Activated B cell treated with CpG ODN at 0.5 μM for 24 hours (primary cell): ENCODE measurements at regions not wholly inside any gene's neighbourhood (a gene's known extent, or its start where the extent isn't known, plus 50 kb on each side); places are given as distances from the start of the nearest gene placed in this dataset.

ENCODE experiments used
- ATAC-seq: fragments of 200-7000 bp; cut with Tn5 transposase; one replicate; pipeline ENCODE4 v1.10.0; 2021; ENCODE audit warnings: low read depth, mild to moderate bottlenecking, moderate library complexity
- CTCF ChIA-PET: fragments of 350-600 bp; sonication (Branson Sonifier 250); formaldehyde crosslinking; loops from one replicate; lab custom pipeline; 2021; ENCODE audit warnings: antibody characterized with exemption; lab: Charles Lee
- POLR2A ChIA-PET: fragments of 350-600 bp; sonication (Branson Sonifier 250); formaldehyde crosslinking; loops from one replicate; lab custom pipeline; 2021; ENCODE audit warnings: antibody characterized with exemption; lab: Charles Lee
- DNase-seq: peaks from one replicate; pipeline ENCODE4 v3.0.0; 2022
- H3K27ac Mint-ChIP-seq: one replicate; pipeline ENCODE4 v1.8.0; 2020; ENCODE audit warnings: mixed read lengths
- H3K27me3 Mint-ChIP-seq: one replicate; pipeline ENCODE4 v1.8.0; 2021; ENCODE audit warnings: mixed read lengths
- H3K36me3 Mint-ChIP-seq: one replicate; pipeline ENCODE4 v1.8.0; 2021; ENCODE audit warnings: low read depth, mixed read lengths
- H3K4me1 Mint-ChIP-seq: one replicate; pipeline ENCODE4 v1.8.0; 2021; ENCODE audit warnings: mixed read lengths
- H3K4me3 Mint-ChIP-seq: one replicate; pipeline ENCODE4 v1.8.0; 2020; ENCODE audit warnings: mild to moderate bottlenecking, mixed read lengths
- H3K9me3 Mint-ChIP-seq: one replicate; pipeline ENCODE4 v1.8.0; 2020; ENCODE audit warnings: mixed read lengths
- intact Hi-C: fragments of 100-400 bp; cut with micrococcal nuclease; formaldehyde crosslinking; loops from one replicate; pipeline ENCODE4 v1.15.1; 2024
- TF ChIP-seq, protein P1 (sequence below): fragments of 200-600 bp; IDR thresholded peaks from one replicate; pipeline ENCODE4 v1.8.0; 2022; ENCODE audit warnings: antibody characterized with exemption, mild to moderate bottlenecking

DNA sequence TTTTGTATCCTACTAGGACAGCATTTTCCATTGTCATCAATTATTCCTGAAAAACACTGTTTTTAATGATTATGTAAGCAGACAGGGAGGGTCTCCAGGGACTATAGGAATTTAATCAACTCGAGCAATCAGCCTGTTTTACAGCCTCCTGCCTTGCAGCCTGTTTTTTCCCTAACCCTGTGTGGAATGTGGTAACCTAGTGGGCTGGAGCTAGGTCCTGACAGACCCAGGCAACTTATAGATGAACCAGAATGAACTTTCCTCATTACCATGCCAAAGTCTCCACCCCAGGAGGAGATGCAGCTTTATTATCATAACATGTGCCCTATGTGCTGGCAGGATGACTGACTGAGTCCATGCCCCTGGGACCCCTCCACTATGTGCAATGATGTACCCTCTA is 375.1 kb downstream of the BMP4 start:
- intact Hi-C loops: no loop called here
- POLR2A ChIA-PET: interaction anchor here (0.7 kb wide), 1 partner anchor 54 kb away, joined by 3 read pairs; no protein-coding TSS in a partner anchor
- TF ChIP-seq, protein P1, sequence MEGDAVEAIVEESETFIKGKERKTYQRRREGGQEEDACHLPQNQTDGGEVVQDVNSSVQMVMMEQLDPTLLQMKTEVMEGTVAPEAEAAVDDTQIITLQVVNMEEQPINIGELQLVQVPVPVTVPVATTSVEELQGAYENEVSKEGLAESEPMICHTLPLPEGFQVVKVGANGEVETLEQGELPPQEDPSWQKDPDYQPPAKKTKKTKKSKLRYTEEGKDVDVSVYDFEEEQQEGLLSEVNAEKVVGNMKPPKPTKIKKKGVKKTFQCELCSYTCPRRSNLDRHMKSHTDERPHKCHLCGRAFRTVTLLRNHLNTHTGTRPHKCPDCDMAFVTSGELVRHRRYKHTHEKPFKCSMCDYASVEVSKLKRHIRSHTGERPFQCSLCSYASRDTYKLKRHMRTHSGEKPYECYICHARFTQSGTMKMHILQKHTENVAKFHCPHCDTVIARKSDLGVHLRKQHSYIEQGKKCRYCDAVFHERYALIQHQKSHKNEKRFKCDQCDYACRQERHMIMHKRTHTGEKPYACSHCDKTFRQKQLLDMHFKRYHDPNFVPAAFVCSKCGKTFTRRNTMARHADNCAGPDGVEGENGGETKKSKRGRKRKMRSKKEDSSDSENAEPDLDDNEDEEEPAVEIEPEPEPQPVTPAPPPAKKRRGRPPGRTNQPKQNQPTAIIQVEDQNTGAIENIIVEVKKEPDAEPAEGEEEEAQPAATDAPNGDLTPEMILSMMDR: no peak
- Mint-ChIP-seq H3K27ac (no peak overlapping the region), H3K4me3 (no peak overlapping the region), H3K4me1 (no peaks in the 10 kb centered on the region), H3K27me3 (peaks cover 5% of the 10 kb centered on the region), H3K36me3 (no peaks in the 10 kb centered on the region), H3K9me3 (no peaks in the 10 kb centered on the region)
- no peak for ATAC-seq
- CTCF ChIA-PET: no interaction called here
- no peak for DNase-seq

DNA sequence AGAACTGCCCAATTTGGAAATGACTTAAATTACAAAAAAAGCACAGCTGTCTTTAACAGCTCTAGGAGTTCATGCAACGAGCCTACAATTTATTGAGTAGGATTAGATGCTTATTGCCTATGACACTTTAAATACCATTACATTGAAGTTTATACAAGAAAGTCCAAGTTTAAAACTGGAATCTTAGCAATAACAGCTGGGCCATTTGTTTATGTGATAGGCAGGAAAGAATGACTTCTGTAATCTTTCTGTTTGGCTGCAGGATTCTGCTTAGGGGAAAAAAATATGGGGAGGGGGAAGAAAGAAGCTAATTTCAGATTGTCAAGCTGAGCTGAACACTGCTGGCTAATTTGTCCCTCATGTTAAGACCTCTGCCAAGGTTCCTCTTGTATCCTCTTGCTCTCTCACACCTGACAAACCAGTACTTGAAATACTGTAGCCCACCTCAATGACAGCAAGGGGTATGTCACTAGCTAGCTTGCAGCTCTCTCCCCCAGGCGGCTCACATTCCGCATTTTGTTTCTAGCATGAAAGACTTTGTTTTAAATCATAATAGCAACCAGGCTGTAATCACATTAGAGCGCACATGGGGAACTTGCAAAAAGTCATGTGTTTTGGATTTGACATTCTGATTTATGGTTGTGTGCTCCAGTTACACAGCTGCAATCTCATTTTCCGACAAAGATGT is 384.8 kb downstream of the BMP4 start:
- H3K4me1 Mint-ChIP-seq: peaks cover 17% of the 10 kb centered on the region
- intact Hi-C loops: no loop called here
- CTCF ChIA-PET: no interaction called here
- POLR2A ChIA-PET: interaction anchor here (1.5 to 2.7 kb wide), 2 partner anchors 42 kb away, joined by 3 to 15 read pairs; no protein-coding TSS in a partner anchor
- H3K27me3 Mint-ChIP-seq: peaks cover 4% of the 10 kb centered on the region
- no peaks in the 10 kb centered on the region for H3K9me3 Mint-ChIP-seq
- no peak overlapping the region for H3K4me3 Mint-ChIP-seq
- H3K36me3 Mint-ChIP-seq: no peaks in the 10 kb centered on the region
- DNase-seq: no peak
- H3K27ac Mint-ChIP-seq: no peak overlapping the region
- ATAC-seq: no peak
- TF ChIP-seq, protein P1: no peak

DNA sequence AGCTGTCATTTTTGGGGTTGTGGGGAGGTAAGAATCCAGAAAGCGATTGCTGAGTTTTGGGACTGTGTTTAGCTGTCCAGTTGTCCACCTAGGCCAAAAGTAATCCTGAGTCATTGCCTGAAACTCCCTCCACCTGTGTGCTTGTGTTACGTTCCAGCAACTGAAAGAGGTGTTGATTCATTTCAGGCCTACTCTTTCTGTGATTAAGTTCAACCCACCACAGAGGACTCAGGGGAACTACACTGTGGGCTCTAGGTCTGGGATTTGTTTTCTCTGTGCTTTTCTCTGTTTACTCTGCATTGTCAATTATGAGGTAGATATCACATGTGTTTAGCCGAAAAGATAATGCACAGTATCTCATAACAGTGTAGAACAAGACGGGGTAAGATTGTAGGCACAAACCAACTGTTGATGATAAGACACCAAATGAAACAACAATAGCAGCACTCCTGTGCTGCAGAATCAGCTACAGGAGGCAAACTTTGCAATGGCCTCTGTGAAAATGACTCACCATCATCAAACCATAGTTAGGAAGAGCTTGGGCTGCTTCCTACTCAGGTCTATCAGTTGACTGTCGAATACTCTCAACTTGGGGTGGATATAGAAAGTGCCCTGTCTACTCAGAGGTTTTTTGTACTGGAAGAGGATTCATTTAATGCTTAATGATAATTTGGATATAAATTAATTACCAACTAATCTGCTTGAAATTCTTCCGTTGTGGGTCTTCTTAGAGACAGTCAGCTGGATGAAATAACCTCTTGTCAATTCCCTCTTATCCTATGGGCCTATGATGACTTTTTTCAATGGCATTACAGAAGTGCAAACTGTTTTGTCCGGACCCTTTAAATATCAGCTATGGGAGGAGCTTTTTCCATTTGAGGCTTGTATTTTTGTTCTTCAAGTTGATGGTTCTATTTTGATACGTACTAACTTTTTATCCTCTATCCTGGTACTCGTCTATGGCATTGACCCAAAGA is 385.9 kb downstream of the BMP4 start:
- Mint-ChIP-seq H3K27me3 (peaks cover 4% of the 10 kb centered on the region), H3K4me3 (peak overlapping the region; percentile 8), H3K36me3 (no peaks in the 10 kb centered on the region), H3K9me3 (no peaks in the 10 kb centered on the region), H3K4me1 (peaks cover 17% of the 10 kb centered on the region), H3K27ac (peak overlapping the region; percentile 14)
- TF ChIP-seq, protein P1: no peak
- intact Hi-C loops: loop anchor here (1.0 kb wide), 1 partner anchor 43 kb away; no protein-coding TSS in a partner anchor
- POLR2A ChIA-PET: interaction anchor here (1.4 to 2.7 kb wide), 2 partner anchors 43 to 49 kb away, joined by 4 to 15 read pairs; no protein-coding TSS in a partner anchor
- CTCF ChIA-PET: interaction anchor here (1.2 kb wide), 1 partner anchor 44 kb away, joined by 3 read pairs; no protein-coding TSS in a partner anchor
- DNase-seq (no peak), ATAC-seq (peak; percentile 84)

DNA sequence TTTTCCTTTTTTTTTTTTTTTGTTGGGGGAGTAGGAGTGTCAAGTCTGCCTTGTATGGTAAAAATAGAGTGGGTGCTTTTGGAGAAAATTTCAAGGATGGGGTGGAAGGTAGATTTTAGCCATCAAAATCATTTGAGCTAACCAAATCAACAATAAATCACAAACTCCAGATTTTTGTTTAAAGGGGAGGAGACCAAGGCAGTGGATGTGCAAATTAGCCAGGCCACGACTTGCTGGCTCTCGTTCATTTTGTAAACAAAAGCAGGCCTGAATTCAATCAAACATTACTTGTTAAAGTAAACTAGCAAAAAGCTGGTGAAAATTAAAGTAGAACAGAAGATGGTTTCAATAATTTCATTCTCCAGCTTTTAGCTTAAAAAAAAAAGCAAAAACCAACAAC is 387.2 kb downstream of the BMP4 start:
- intact Hi-C loops: no loop called here

More for the DNA sequence above, 387.2 kb downstream of the BMP4 start:
- H3K36me3 Mint-ChIP-seq: no peaks in the 10 kb centered on the region
- POLR2A ChIA-PET: interaction anchor here (0.7 to 2.7 kb wide), 2 partner anchors 20 to 45 kb away, joined by 4 to 15 read pairs; no protein-coding TSS in a partner anchor
- peaks cover 26% of the 10 kb centered on the region for H3K4me1 Mint-ChIP-seq
- TF ChIP-seq, protein P1: no peak
- H3K27me3 Mint-ChIP-seq: peaks cover 4% of the 10 kb centered on the region
- H3K4me3 Mint-ChIP-seq: no peak overlapping the region
- H3K9me3 Mint-ChIP-seq: no peaks in the 10 kb centered on the region
- CTCF ChIA-PET: no interaction called here
- DNase-seq: no peak
- no peak for ATAC-seq
- no peak overlapping the region for H3K27ac Mint-ChIP-seq
